Inflammatory macrophage (primary cell): ENCODE measurements at regions not wholly inside any gene's neighbourhood (a gene's known extent, or its start where the extent isn't known, plus 50 kb on each side); places are given as distances from the start of the nearest gene placed in this dataset.

Experiments
- DNase-seq, 2 donors: peaks; one replicate each; pipeline ENCODE4 v3.0.0-alpha.2; 2020 to 2022

DNA sequence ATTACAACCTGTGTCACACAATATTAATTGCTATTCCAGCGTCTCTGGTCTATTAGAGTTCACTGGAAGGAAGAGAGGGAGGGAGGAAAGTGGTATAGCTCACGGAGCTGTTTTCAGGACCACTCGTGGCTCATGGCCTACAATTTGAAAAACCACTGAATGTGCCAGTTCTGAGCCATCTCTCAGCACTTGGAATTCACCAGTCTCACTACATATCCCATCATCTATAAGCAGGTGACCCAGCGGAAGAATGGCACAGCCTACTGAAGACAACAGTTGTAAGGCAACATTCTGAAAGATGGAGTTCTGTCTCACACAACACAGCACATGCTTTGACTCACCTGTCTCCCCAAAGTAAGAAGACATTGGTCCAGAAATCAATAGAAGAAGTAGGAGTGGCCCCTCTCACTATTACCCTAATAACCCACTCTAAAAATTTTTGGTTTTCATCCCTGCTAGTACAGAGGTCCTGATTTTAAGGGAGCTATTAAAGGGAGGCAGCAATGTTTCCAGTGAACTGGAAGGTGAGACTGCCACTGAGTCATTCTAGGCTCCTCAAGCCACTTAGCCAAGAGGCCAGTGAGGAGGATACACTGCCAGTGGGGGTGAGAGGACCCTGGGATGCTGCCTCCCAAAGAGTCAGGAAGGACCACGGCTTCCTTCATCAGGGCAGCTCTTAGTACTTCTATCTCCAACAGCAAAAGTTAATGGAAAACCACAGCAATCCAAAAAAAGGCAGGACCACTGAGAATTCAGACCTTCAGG lies 50.0 kb upstream of the DOCK9 start:
- no peak for DNase-seq

DNA sequence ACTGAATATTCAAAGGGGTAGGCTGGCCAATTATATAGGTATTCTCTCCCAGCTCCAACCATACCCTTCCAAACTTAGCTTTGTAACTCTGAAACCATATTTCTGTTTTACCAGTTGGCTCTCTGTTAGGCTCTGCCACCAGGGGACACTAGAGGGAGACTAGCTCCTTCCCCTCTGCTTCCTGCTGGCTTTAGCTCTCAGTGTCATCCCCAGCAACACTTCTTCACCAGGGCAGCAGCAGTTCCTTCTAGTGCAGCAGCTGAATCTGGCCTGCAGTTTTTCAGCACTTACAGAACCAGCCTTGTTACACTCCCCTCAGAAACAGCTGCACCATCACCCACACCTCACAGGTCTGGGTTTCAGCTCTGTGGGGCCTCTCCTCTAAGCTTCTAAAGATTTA lies 51.0 kb upstream of the DOCK9 start:
- DNase-seq = peak; percentile 26 to 51

DNA sequence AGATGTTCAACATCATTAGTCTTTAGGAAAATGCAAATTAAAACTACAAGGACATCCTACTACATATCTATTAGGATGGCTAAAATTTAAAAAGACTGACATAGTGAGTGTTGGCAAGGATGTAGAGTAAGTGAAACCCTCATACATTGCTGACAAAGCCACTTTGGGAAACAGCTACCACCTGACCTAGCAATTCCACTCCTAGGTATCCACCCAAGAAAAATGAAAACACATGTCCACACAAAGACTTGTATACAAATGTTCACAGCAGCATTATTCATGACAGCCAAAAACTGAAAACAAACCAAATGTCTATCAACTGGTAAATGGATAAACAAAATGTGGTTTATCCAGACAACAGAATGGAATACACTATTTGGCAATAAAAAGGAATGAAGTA lies 51.7 kb upstream of the DOCK9 start:
- no peak for DNase-seq

DNA sequence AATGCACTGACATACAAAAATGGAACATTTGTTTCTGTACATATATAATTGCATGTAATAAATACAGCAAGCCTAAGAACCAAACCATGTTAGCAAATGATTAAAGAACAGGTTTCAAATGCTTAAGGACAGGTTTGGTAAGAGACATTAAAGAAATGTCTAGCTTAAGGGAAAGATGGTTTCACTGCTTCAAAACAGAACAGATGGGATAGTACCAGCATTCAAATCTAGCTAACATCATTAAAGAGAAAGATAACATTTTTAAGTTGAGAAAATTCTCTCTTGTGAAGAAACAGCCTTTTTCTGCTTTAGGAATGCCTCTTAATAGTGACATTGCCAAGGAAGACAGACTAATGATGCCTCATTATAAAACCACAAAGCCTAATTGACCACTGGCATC lies 52.5 kb upstream of the DOCK9 start:
- no peak for DNase-seq

DNA sequence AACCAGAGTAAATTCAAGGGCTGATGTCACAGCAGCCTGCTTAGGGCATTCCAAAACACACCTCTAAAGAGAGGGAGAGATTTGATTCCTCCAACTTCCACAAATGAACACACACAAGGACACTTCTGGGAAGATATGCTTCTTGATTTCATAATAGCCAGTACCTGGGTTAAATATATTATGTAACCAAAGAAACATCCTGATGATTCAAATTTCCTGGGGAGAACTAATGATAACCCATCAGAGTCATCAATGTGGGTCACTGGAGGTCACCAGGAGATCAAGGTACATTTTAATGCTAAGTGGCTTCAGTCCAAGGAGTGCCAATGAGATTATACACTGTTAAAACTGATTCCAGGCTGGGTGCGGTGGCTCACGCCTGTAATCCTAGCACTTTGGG lies 54.0 kb upstream of the DOCK9 start:
- DNase-seq = no peak

DNA sequence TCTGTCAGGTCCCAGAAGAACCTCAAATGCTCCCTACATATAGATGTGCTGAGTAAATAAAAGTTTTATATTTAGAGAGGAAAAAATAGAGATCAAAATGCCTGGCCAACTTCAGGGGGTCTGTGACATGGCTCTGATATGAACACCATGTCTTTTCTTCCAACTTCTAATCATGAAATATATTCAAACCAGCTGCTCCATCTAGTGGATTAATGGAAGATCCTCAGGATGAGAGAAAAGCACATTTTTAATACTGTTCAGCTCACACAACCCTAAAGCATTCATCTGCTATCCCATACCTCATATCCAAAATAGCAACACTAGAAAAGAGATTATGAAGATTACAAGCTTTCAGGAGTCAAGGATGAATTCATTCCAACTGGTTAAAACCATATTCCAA lies 56.0 kb upstream of the DOCK9 start:
- peak in 1 of 2 donors; percentile 23 for DNase-seq

DNA sequence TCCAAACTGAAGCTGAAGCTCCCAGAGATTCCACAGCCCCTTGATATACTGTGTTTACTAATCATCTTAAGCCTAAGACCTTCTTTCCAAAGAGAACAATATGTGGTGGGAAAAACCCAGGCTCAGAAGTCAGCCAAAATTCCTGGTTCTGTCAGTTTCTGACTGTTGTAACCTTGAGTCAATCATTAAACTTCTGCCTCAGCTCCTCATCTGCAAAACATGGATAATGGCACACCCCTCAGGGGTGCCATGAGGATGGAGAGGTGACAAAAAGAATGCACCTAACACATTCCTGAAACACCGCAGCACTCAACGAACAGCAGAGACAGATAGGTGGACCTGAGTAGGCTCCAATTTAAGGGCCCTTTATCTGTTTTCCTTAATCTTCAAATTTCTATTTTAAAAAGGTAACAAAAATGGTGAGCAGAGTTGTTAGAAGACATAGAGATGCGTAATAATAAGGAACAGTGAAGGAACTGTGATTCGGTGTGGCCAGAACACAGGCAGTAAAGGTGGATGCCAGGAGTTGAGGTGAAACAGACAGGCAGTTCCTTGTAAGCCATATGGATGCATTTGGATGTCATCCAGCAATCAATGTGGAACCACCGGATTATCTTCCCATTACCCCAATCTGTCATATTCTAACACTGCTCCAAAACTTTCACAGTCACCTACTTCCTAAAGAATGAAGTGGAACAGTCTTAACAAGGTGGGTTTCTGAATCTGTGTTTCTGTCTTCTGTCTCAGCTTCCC lies 56.6 kb upstream of the DOCK9 start:
- no peak for DNase-seq

DNA sequence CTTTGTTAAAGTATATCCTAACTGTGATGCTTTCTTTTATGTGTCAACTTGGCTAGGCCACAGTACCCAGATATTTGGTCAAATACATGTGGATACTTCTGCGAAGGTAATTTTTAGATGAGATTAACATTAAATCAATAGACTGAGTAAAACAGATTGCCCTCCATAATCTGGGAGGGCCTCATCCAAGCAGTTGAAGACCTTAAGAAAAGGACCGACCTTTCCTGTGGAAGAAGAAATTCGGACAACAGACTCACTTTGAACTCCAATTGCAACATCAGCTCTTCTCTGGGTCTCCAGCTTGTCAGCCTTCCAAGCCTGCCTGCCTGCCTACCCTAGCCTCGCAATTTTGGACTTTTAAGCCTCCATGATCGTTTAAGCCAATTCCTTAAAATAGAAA lies 57.9 kb upstream of the DOCK9 start:
- no peak for DNase-seq

DNA sequence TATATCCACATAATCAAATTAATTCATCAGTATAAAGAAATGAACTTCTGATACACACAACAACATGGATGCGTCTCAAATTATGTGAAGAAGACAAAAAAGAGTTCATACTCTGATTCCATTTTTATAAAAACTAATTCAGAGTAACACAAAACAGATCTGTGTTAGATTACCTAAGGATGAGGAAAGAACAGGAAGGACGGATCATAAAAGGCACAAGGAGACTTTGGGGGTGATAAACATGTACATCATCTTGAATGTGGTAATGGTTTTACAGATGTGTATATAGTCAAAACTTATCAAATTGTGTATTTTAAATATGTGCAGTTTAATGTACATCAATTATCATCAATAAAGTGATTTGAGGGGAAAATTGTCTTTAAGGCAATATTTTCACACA lies 59.9 kb upstream of the DOCK9 start:
- DNase-seq = no peak

DNA sequence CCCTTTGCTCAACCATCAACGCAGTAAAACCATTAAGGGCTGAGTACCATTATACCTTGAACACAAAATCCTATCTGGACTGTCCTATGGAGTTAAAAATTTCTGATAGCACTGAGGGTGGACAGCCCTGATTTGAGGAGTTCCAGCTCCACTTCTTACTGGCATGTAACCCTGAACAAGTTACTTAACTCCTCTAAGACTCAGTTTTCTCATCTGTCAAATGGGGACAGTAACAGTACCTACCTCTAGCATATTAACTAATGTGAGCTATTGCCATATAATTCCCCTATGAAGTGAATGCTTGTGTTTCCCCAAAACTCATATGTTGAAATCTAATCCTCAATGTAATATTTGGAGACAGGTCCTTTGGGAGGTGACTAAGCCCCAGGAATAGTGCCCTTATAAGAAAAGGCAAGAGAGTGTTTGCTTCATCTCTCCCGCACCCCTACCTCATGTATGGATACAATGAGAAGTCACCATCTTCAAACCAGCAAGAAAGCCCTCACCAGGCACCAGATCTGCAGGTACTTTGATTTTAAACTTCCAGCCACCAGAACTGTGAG lies 61.9 kb upstream of the DOCK9 start:
- DNase-seq = no peak

DNA sequence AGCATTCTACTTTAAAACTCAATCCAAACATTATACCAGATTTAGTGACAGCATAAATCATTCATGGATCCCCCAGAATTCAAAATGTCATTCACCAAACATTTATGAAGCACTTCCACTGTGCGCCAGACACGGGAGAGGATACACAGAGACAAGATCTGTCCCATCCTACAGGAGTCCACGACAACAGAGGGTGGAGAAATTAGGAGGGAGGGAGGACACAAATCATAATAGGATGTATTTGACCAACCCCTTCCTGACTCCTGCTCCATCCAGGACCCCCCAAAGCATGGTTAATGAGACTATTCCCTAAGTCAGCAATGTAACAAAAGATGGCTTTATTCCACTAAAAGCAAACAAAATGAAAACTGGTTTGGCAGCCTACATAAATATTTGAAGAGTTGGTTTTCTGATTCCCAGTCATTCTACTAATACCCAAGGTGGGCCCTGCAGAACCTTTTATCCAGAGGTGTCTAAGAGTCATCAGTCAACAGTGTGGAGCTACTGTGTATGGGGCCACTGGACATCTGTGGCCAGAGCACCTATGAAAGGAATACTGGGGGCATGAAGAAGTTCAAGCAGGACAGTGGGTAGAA lies 62.8 kb upstream of the DOCK9 start:
- DNase-seq = no peak

DNA sequence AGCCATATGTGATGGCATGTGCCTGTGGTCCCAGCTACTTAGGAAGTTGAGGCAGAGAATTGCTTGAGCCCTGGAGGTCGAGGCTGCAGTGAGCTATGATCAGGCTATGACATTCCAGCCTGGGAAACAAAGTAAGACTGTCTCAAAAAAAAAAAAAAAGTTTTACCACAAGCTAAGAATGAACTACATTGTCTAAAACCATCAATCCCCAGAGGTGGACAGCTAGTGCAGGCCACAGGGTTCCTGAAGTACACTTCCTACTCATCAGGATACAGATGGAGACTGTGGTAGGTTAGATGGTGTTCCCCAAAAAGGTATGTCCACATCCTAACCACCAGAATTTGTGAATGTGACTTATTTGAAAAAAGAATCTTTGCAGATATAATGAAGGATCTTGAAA lies 63.5 kb upstream of the DOCK9 start:
- DNase-seq = no peak

DNA sequence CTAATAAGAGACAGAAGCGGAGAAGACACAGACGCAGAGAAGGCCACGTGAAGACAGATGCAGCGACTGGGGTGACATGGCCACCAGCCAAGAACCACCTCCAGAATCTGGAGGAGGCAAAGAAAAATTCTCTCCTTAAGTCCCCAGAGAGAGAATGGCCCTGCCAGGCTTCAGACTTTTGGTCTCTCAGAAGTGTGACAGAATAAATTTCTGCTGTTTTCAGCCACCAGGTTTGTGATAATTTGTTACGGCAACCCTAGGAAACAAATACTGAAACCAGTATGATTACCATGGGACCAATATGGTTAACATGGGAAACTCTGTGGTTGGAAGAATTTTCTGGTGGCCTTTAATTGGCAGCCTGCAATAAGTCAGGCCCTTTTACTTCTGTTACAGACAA lies 63.9 kb upstream of the DOCK9 start:
- no peak for DNase-seq

DNA sequence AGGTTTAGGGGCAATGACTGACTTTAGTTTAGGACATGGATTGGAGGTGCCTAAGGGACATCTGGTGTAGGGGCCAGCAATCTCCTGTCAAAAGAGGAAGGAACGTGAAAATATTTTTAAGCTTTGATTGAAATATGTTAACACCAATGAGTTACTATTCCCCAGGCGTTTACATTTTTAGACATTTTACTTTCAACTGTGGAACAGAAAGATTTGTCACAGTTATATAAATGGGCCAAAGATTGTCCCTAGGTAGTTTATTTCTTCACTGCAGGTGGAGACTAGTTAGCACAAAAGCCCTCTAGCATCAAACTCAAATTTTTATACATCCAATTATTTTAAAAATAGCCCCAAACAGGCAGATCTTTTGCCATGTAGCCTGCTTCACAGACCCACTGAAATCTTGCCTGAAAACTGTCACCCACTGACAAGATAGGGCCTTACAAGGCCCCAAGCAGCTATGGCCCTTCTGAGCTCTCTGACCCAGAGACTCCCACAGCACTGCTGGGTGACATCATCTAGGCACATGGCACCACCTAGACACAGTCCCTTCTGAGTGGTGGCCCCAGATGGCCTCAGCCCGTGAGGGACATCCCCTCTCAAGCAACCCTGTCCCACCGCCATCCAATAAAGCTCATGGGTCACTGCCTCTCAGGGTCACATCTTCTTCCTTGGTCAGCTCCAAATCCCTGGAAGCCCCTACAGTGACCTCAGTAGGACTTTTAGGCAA lies 64.8 kb upstream of the DOCK9 start:
- DNase-seq = peak in 1 of 2 donors; percentile 31

DNA sequence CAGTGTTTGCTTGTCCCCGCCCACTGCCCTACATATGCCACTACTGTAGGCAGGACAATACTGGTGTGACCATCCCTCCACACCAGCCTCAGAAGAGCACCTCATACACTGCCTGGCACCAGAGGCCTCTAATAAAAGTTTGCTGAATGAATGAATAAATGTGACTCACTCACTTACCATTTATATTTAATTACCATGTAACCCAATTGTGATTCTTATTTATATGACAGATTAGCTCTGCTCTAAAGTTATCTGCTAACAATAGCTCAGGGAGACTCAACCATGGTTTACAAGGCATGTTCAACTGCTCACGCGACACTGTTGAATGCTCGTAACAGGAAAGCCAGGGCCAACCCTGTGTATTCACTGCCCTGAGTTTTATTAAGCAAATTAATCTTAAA lies 66.0 kb upstream of the DOCK9 start:
- no peak for DNase-seq

DNA sequence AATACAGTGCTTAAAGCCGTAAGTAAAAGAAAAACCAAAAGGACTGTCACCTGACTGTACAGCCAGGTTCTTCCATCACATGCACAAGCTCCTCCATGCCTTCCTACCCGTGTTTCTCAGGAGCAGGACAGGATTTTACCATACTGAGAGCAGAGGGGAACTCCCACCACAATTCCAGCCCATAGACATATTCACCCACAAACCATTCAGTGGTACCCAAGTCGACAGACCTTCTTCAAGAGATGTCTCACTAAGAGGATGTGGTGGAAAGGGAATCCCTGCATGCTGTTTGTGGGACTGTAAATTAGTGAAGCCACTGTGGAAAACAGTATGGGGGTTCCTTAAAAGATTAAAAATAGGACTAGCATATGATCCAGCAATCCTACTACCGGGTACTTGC lies 66.9 kb upstream of the DOCK9 start:
- DNase-seq = no peak

DNA sequence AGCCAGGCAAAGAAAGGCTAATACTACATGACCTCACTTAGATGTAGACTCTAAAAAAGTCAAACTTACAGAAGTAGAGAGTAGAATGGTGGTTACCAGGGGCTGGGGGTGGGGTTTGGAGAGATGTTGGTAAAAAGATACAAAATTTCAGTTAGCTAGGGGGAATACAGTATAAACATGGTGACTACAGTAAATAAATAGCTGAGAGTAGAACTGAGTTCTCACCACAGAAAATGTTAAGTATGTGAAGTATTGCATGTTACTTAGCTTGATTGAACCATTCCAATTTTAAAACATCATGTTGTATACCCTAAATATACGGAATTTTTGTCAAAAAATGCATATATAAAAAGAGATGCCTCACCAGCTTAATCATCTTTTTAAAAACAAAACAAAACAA lies 67.5 kb upstream of the DOCK9 start:
- DNase-seq = no peak

DNA sequence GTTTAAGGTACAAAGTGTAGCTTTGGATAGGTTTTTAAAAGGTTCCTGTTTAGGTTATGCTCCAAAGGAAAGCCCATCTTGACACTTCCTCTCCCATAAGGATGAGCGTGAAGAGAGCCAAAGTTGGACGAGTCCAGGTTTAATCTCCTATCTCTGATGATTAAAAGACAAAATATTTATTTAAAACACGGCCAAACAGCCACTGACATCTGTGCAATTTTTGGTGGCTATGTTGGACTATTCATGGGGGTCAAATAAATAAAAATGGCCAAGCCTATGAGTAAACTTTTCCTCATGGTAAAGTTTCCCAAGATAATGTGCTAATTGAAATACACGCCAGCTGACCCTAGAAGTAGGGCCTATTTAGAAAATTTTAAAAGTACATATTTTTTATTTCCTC lies 69.0 kb upstream of the DOCK9 start:
- DNase-seq = no peak

DNA sequence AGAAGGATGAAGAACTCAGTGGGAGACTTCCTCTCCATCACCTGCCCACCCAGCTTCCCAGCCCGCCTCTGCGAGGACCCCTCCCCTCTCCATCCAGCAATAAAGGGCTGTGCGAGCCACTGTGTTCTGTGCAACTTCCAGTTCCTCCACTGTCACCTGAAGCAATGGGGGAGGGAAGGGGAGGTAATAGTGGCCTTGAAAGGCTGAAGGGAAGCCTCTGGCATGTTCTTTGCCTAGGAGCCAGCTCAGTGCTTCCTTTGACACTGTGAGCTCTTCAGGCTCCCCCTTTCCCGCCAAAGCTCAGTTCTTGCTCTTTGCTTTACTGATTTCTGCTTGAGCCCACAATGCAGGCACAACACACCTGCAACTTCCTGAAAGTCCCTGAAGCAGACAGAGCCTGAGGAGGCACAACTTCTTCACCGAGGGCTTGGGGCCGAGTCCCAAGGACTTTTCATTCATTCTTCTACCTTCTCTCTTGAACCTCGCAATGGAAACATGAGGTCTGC lies 73.2 kb upstream of the DOCK9 start:
- DNase-seq = no peak

DNA sequence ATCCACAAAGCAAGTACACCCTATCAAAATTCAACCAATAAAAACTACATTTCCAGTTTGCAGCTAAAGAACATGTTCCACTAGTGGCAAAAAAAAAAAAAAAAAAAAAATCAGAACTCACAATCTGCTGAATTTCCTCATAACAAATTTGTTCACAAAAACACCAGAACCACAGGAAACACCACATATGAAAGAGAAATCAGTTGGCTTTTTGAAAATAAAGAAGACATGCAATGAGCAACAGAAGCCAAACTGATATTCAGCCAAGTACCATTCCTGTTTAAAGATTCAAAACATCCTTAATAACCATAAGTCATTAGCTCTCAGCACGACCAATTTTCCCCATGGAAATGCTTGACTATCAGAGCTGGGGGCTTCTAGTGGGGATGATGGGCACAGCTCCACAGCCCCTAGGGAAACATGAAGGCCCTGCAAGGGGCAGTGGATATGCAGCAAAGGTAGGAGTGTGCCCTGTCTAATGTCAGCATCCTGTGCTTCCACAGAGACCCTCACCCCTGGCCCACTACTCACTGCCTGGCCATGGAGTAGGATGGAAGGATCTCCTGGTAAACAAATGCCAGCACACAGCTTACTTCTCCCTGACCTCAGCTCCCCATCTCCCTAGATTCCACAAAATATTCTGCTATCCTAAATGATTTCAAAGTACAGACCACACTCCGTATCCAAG lies 74.0 kb upstream of the DOCK9 start:
- DNase-seq = no peak

DNA sequence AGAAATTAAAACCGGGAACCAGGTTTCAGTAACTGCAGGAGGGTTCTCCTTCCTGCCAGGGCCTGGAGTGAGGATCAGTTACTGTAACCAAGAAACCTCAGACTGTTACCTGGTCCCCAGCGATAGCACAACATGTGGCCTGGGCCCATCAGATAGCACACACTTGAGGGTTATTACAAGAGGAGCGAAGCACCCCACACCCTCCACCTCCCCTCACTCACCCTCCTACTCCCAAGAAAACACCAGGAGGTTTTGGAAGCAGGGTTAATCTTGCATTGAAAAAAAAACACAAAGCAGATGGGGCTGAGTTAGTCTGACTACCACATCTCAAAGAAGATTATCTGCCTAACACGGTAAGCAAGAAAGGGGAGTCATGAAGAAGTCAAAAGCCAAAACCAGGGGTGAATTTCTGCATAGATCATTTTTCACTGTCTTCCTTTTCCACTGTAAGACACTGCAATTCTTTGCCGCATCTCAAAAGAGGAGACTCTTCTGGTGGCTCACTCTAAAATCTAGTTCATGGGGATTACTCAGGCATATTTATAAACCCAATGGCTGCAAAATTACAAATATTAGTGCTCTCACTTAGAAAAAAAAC lies 75.9 kb upstream of the DOCK9 start:
- no peak for DNase-seq

DNA sequence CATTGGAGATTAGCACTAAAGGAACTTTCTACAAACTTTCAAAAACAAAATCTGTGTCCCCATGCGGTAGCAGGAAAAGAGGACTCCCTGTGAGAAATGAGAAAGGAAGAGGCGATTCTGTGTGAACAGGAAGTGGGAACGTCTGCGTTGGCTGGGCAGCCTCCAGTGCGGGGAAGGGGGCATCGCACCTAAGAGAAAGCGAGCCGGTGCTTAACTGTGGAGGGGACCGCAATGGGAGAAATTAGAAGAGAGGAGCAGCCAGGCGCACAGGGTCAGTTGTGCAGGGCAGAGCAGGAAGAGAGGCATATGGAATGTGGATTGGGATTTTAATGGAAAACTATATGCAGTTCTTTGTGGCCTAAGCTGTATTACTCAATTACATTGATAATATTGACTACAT lies 77.4 kb upstream of the DOCK9 start:
- DNase-seq = no peak
